ENCODE measurements at regions not wholly inside any gene's neighbourhood (a gene's known extent, or its start where the extent isn't known, plus 50 kb on each side); places are given as distances from the start of the nearest gene placed in this dataset.

- TF ChIP-seq POLR2A (IDR thresholded peaks at IDR 0.05) (no peak), CTCF (IDR thresholded peaks at IDR 0.05) (no peak)
Observed at GRCh38 chr3:181859518-181859917, 147.8 kb downstream of the SOX2 start.

All from prostate gland (tissue), 2 donors.